HG03469 (cell line): ENCODE measurements at regions not wholly inside any gene's neighbourhood (a gene's known extent, or its start where the extent isn't known, plus 50 kb on each side); places are given as distances from the start of the nearest gene placed in this dataset.
"Not testable (repeated sequence)": the region's sequence is repeated elsewhere in the genome, so short reads cannot be mapped to it uniquely, and the experiment has no call there.

Source experiments
- ATAC-seq: cut with Tn5 transposase; IDR thresholded peaks from one replicate; pipeline ENCODE4 v1.9.1; 2021; ENCODE audit warnings: mild to moderate bottlenecking, moderate library complexity, moderate number of reproducible peaks; ENCODE audit not compliant: unreplicated experiment

GRCh38 chr11:112310848-112311247 is 50.2 kb upstream of the PLET1 start:
- no peak for ATAC-seq

- no peak for ATAC-seq
Measured at GRCh38 chr11:112315057-112315720, 54.5 kb upstream of the PLET1 start.

GRCh38 chr11:112315861-112316739 is 55.4 kb upstream of the PLET1 start:
- ATAC-seq: no peak

- no peak for ATAC-seq
Measured at GRCh38 chr11:112316971-112317370, 56.3 kb upstream of the PLET1 start.

- ATAC-seq: no peak
Measured at GRCh38 chr11:112318184-112318591, 57.5 kb upstream of the PLET1 start.

- ATAC-seq: no peak
Measured at GRCh38 chr11:112318661-112319060, 58.0 kb upstream of the PLET1 start.

- no peak for ATAC-seq
Measured at GRCh38 chr11:112320668-112321067, 60.0 kb upstream of the PLET1 start.

- no peak for ATAC-seq
Measured at GRCh38 chr11:112321501-112322172, 61.0 kb upstream of the PLET1 start.

GRCh38 chr11:112322173-112322790 is 61.6 kb upstream of the PLET1 start:
- ATAC-seq: no peak

GRCh38 chr11:112334381-112334780 is 73.7 kb upstream of the PLET1 start:
- no peak for ATAC-seq

- no peak for ATAC-seq
Measured at GRCh38 chr11:112336356-112336886, 75.8 kb upstream of the PLET1 start.

GRCh38 chr11:112339566-112339965 is 78.9 kb upstream of the PLET1 start:
- no peak for ATAC-seq

GRCh38 chr11:112343368-112344039 is 82.8 kb upstream of the PLET1 start:
- no peak for ATAC-seq

GRCh38 chr11:112344040-112344413 is 83.4 kb upstream of the PLET1 start:
- no peak for ATAC-seq

GRCh38 chr11:112345166-112345565 is 84.5 kb upstream of the PLET1 start:
- no peak for ATAC-seq

GRCh38 chr11:112345706-112346105 is 85.0 kb upstream of the PLET1 start:
- ATAC-seq: no peak

GRCh38 chr11:112346586-112346985 is 85.9 kb upstream of the PLET1 start:
- no peak for ATAC-seq

- ATAC-seq: no peak
Measured at GRCh38 chr11:112348480-112349029, 87.9 kb upstream of the PLET1 start.

GRCh38 chr11:112351423-112351822 is 90.8 kb upstream of the PLET1 start:
- ATAC-seq: not testable (repeated sequence)

GRCh38 chr11:112352907-112353306 is 92.2 kb upstream of the PLET1 start:
- ATAC-seq: no peak
